PC-9 (cell line): ENCODE measurements at regions not wholly inside any gene's neighbourhood (a gene's known extent, or its start where the extent isn't known, plus 50 kb on each side); places are given as distances from the start of the nearest gene placed in this dataset.

ENCODE experiments used
- BruUV-seq: library from RNA; stranded (reverse); fragments of 400-500 nt; replicated peaks from 2 replicates; lab custom pipeline; 2021; lab: Mats Ljungman, UMichigan
- CTCF ChIA-PET: fragments of 300-600 bp; sonication (Branson Sonifier 250); formaldehyde crosslinking; loops from one replicate; lab custom pipeline; 2022; ENCODE audit warnings: antibody characterized with exemption; lab: Charles Lee
- POLR2A ChIA-PET: fragments of 300-600 bp; sonication (Branson Sonifier 250); formaldehyde crosslinking; loops from one replicate; lab custom pipeline; 2022; ENCODE audit warnings: antibody characterized with exemption; ENCODE audit not compliant: unreplicated experiment; lab: Charles Lee
- DNase-seq, 2 experiments: peaks; one replicate each; pipeline versions ENCODE4 v3.0.0 to v3.0.0-alpha.2; 2015 to 2022; ENCODE audit warnings: mixed read lengths in 1 of 2
- H2AFZ ChIP-seq: fragments of 200-600 bp; sonication (generic); 2 replicates; pipeline ENCODE4 v1.8.1; 2017; ENCODE audit warnings: antibody characterized with exemption
- H3F3A ChIP-seq: fragments of 200-600 bp; sonication (generic); 2 replicates; pipeline ENCODE4 v1.8.1; 2017; ENCODE audit warnings: antibody characterized with exemption, mild to moderate bottlenecking, low read depth; ENCODE audit not compliant: insufficient read depth
- H3K27ac ChIP-seq: fragments of 200-600 bp; sonication (generic); 2 replicates; pipeline ENCODE4 v1.6.1; 2016; ENCODE audit warnings: mixed run types
- H3K27me3 ChIP-seq: fragments of 200-600 bp; sonication (generic); 2 replicates; pipeline ENCODE4 v1.6.1; 2016; ENCODE audit warnings: low read depth, mixed run types; ENCODE audit not compliant: insufficient read depth
- H3K36me3 ChIP-seq: fragments of 200-600 bp; sonication (generic); 2 replicates; pipeline ENCODE4 v1.6.1; 2016; ENCODE audit warnings: low read depth, mixed run types
- H3K4me1 ChIP-seq: fragments of 200-600 bp; sonication (generic); replicated peaks from 2 replicates; pipeline ENCODE4 v1.6.1; 2016; ENCODE audit warnings: mixed run types; ENCODE audit not compliant: insufficient read depth
- H3K4me2 ChIP-seq: fragments of 200-600 bp; sonication (generic); 2 replicates; pipeline ENCODE4 v1.6.1; 2017; ENCODE audit warnings: mixed run types
- H3K4me3 ChIP-seq: fragments of 200-600 bp; sonication (generic); 2 replicates; pipeline ENCODE4 v1.6.1; 2016; ENCODE audit warnings: mixed run types
- H3K79me2 ChIP-seq: fragments of 200-600 bp; sonication (generic); 2 replicates; pipeline ENCODE4 v1.6.1; 2017; ENCODE audit warnings: low read depth, mixed run types
- H3K9me2 ChIP-seq: fragments of 200-600 bp; sonication (generic); 2 replicates; pipeline ENCODE4 v1.8.1; 2017; ENCODE audit warnings: mild to moderate bottlenecking; ENCODE audit not compliant: insufficient read depth
- H3K9me3 ChIP-seq: fragments of 200-600 bp; sonication (generic); 2 replicates; pipeline ENCODE4 v1.8.1; 2016; ENCODE audit warnings: low read depth; ENCODE audit not compliant: insufficient read depth
- H4K20me1 ChIP-seq: fragments of 200-600 bp; sonication (generic); 2 replicates; pipeline ENCODE4 v1.8.1; 2017; ENCODE audit not compliant: insufficient read depth
- EZH2 ChIP-seq: fragments of 200-600 bp; sonication (generic); IDR thresholded peaks from 2 replicates; pipeline ENCODE4 v1.8.0; 2017; ENCODE audit warnings: antibody characterized with exemption, low read depth
- intact Hi-C: fragments of 100-400 bp; cut with micrococcal nuclease; formaldehyde crosslinking; loops from one replicate; pipeline ENCODE4 v1.10.0; 2022; ENCODE audit not compliant: unreplicated experiment
- TF ChIP-seq, protein P1 (sequence below): fragments of 200-600 bp; sonication (generic); conservative IDR thresholded peaks from 2 replicates; pipeline ENCODE4 v1.6.1; 2017; ENCODE audit warnings: mixed run types, antibody characterized with exemption, mild to moderate bottlenecking, moderate library complexity

DNA sequence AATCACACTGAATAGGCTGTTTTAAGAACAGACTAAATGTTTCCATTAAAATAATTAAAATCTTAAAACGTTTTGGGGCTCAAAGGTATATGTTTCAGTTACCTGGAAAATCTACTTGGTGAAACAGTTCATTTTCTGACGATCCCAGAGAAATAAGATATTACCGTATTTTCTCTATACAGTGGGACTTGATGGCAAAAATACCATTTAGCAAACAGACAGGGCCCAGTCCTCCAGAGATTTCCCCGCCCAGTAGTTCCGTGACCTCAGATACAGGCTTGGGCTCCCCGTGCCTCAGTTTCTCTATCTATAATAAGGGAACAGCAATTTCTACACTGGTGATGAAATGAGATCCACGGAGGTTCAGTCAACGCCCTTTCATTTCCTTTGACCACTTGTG, 304.4 kb downstream of the VRK1 start:
- H3K36me3 ChIP-seq = no peaks in the 10 kb centered on the region
- DNase-seq = no peak
- intact Hi-C loops = no loop called here
- H3K4me3 ChIP-seq = no peak overlapping the region
- no peaks in the 10 kb centered on the region for H3F3A ChIP-seq
- no peak overlapping the region for H3K4me2 ChIP-seq
- no peaks in the 10 kb centered on the region for H3K27me3 ChIP-seq
- no peaks in the 10 kb centered on the region for H3K9me2 ChIP-seq
- H3K27ac ChIP-seq = no peak overlapping the region
- no peaks in the 10 kb centered on the region for H3K79me2 ChIP-seq
- CTCF ChIA-PET = no interaction called here
- no TSS peak for BruUV-seq
- H3K9me3 ChIP-seq = no peaks in the 10 kb centered on the region
- H4K20me1 ChIP-seq = no peaks in the 10 kb centered on the region
- POLR2A ChIA-PET = no interaction called here
- H3K4me1 ChIP-seq = peaks cover 4% of the 10 kb centered on the region; the same call in 1 of the 2 replicates
- H2AFZ ChIP-seq = no peak overlapping the region
- no peak for TF ChIP-seq EZH2
- TF ChIP-seq, protein P1, sequence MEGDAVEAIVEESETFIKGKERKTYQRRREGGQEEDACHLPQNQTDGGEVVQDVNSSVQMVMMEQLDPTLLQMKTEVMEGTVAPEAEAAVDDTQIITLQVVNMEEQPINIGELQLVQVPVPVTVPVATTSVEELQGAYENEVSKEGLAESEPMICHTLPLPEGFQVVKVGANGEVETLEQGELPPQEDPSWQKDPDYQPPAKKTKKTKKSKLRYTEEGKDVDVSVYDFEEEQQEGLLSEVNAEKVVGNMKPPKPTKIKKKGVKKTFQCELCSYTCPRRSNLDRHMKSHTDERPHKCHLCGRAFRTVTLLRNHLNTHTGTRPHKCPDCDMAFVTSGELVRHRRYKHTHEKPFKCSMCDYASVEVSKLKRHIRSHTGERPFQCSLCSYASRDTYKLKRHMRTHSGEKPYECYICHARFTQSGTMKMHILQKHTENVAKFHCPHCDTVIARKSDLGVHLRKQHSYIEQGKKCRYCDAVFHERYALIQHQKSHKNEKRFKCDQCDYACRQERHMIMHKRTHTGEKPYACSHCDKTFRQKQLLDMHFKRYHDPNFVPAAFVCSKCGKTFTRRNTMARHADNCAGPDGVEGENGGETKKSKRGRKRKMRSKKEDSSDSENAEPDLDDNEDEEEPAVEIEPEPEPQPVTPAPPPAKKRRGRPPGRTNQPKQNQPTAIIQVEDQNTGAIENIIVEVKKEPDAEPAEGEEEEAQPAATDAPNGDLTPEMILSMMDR = no peak

DNA sequence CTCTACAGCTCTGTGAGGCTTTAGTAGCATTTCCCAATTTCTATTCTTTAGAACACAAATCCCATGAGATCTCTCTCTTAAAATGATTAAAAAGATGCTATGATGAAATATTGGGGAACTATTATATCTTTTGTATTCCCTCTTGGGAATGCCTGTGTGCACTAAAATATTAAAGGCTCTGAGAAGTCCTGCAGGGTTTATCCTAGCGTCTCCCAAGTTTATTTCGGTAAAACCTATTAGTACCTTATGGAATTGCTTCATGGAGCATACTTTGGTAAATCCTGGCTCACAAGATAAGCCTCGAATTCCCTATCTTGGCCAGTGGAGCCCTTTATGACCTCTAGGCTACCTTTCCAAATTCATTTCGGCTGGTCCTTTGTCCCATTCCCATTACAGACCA, 306.8 kb downstream of the VRK1 start:
- no peak overlapping the region for H3K4me3 ChIP-seq
- H4K20me1 ChIP-seq = no peaks in the 10 kb centered on the region
- ChIA-PET CTCF (no interaction called here), POLR2A (no interaction called here)
- no TSS peak for BruUV-seq
- no peaks in the 10 kb centered on the region for H3K79me2 ChIP-seq
- H3K9me2 ChIP-seq = no peaks in the 10 kb centered on the region
- H3K4me2 ChIP-seq = no peak overlapping the region
- no peak overlapping the region for H2AFZ ChIP-seq
- H3K4me1 ChIP-seq = peaks cover 14% of the 10 kb centered on the region; the same call in 1 of the 2 replicates
- H3K27me3 ChIP-seq = no peaks in the 10 kb centered on the region
- DNase-seq = no peak
- no peaks in the 10 kb centered on the region for H3K36me3 ChIP-seq
- intact Hi-C loops = no loop called here
- TF ChIP-seq, protein P1 = no peak
- no peak for TF ChIP-seq EZH2
- no peak overlapping the region for H3K27ac ChIP-seq
- H3K9me3 ChIP-seq = no peaks in the 10 kb centered on the region
- no peaks in the 10 kb centered on the region for H3F3A ChIP-seq

DNA sequence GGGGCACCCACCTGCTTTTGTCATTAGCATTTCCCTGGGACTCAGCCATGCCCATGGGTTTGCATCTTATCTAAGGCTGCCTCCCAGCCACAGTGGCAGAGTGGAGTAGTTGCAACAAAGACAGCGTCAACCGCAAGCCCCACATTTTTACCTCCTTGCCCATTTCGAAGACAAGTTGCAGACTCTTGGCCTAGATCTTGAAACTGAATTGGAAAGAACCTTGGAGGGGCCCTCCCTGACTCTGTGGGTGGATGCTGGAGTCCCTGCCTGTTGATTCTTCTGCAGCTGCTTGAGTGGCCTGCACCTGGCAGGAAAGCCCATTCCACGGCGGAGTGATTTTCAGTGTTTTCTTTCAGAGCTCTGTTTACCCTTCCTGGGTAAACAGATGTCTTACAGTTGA, 309.0 kb downstream of the VRK1 start:
- BruUV-seq = no TSS peak
- CTCF ChIA-PET = no interaction called here
- H4K20me1 ChIP-seq = no peaks in the 10 kb centered on the region
- no peaks in the 10 kb centered on the region for H3K79me2 ChIP-seq
- no peaks in the 10 kb centered on the region for H3K9me3 ChIP-seq
- H3K27ac ChIP-seq = peak overlapping the region; percentile 79
- H3K4me2 ChIP-seq = 0 out of 2 replicates have a peak overlapping the region, but pooled peaks have one; percentile 23
- no peaks in the 10 kb centered on the region for H3F3A ChIP-seq
- intact Hi-C loops = no loop called here
- H2AFZ ChIP-seq = no peak overlapping the region
- no peaks in the 10 kb centered on the region for H3K27me3 ChIP-seq
- H3K9me2 ChIP-seq = no peaks in the 10 kb centered on the region
- no peak overlapping the region for H3K4me3 ChIP-seq
- no peaks in the 10 kb centered on the region for H3K36me3 ChIP-seq
- peaks cover 14% of the 10 kb centered on the region; the same call in 1 of the 2 replicates for H3K4me1 ChIP-seq
- TF ChIP-seq, protein P1 = no peak
- TF ChIP-seq EZH2 = no peak
- DNase-seq = no peak
- POLR2A ChIA-PET = no interaction called here
